IMR-90 (cell line): ENCODE measurements at regions not wholly inside any gene's neighbourhood (a gene's known extent, or its start where the extent isn't known, plus 50 kb on each side); places are given as distances from the start of the nearest gene placed in this dataset.

Source experiments
- ATAC-seq: fragments of 200-7000 bp; cut with Tn5 transposase; 2 replicates; pipeline ENCODE4 v1.9.1; 2020; ENCODE audit warnings: low read depth, mild to moderate bottlenecking, moderate library complexity
- BruUV-seq: library from RNA; stranded (reverse); fragments of 400-500 nt; replicated peaks from 2 replicates; lab custom pipeline; 2021; lab: Mats Ljungman, UMichigan
- CTCF ChIA-PET: fragments of 300-600 bp; formaldehyde crosslinking; extraction: SDS; loops from one replicate; lab custom pipeline; 2021; ENCODE audit warnings: antibody characterized with exemption; lab: Yijun Ruan, JAX
- POLR2A ChIA-PET: fragments of 300-600 bp; sonication (Branson Sonifier 250); formaldehyde crosslinking; loops from one replicate; lab custom pipeline; 2022; ENCODE audit warnings: antibody characterized with exemption; ENCODE audit not compliant: unreplicated experiment; lab: Charles Lee
- DNase-seq: peaks from one replicate; pipeline ENCODE4 v3.0.0; 2013
- H2AFZ ChIP-seq: replicated peaks from 2 replicates; pipeline ENCODE3; 2013; ENCODE audit warnings: low read length, mild to moderate bottlenecking; ENCODE audit not compliant: poor library complexity
- H2AK5ac ChIP-seq: 2 replicates; pipeline ENCODE4 v1.6.1; 2013; ENCODE audit warnings: low read depth, low read length, inconsistent platforms
- H2AK9ac ChIP-seq: replicated peaks from 2 replicates; pipeline ENCODE3; 2013; ENCODE audit warnings: mild to moderate bottlenecking, low read depth, low read length, moderate library complexity; ENCODE audit not compliant: poor library complexity
- H2BK120ac ChIP-seq: 2 replicates; pipeline ENCODE4 v1.6.1; 2013; ENCODE audit warnings: low read depth, low read length, inconsistent platforms
- H2BK15ac ChIP-seq: 3 replicates; pipeline ENCODE4 v1.6.1; 2013; ENCODE audit warnings: low read depth, low read length, inconsistent platforms
- H2BK20ac ChIP-seq: 2 replicates; pipeline ENCODE4 v1.6.1; 2013; ENCODE audit warnings: low read depth, mild to moderate bottlenecking, inconsistent platforms, low read length, moderate library complexity
- H2BK5ac ChIP-seq: 2 replicates; pipeline ENCODE4 v1.6.1; 2013; ENCODE audit warnings: mild to moderate bottlenecking, low read depth, low read length, inconsistent platforms; ENCODE audit not compliant: poor library complexity, severe bottlenecking
- H3K14ac ChIP-seq: replicated peaks from 2 replicates; pipeline ENCODE4 v1.6.1; 2013; ENCODE audit warnings: low read depth, low read length, inconsistent platforms
- H3K18ac ChIP-seq: 2 replicates; pipeline ENCODE4 v1.6.1; 2013; ENCODE audit warnings: low read depth, low read length, control low read depth
- H3K23ac ChIP-seq: 2 replicates; pipeline ENCODE4 v1.6.1; 2013; ENCODE audit warnings: low read depth, low read length, inconsistent platforms
- H3K27ac ChIP-seq: 2 replicates; pipeline ENCODE4 v1.5.1; 2013; ENCODE audit warnings: mild to moderate bottlenecking, control low read depth, low read length; ENCODE audit not compliant: insufficient read depth
- H3K27me3 ChIP-seq: 2 replicates; pipeline ENCODE4 v1.6.1; 2013; ENCODE audit warnings: low read length; ENCODE audit not compliant: control insufficient read depth, insufficient read depth
- H3K36me3 ChIP-seq: 2 replicates; pipeline ENCODE4 v1.6.1; 2013; ENCODE audit warnings: low read length, mixed read lengths; ENCODE audit not compliant: control insufficient read depth, insufficient read depth
- H3K4ac ChIP-seq: 2 replicates; pipeline ENCODE4 v1.6.1; 2013; ENCODE audit warnings: low read depth, low read length, inconsistent platforms
- H3K4me1 ChIP-seq: 2 replicates; pipeline ENCODE4 v1.6.1; 2013; ENCODE audit warnings: low read length, mixed read lengths; ENCODE audit not compliant: control insufficient read depth, insufficient read depth
- H3K4me2 ChIP-seq: 2 replicates; pipeline ENCODE4 v1.6.1; 2013; ENCODE audit warnings: low read depth, mild to moderate bottlenecking, control low read depth, low read length, moderate library complexity
- H3K4me3 ChIP-seq: 2 replicates; pipeline ENCODE4 v1.5.1; 2013; ENCODE audit warnings: low read depth, mild to moderate bottlenecking, control low read depth, low read length, moderate library complexity; ENCODE audit not compliant: insufficient read depth
- H3K56ac ChIP-seq: 2 replicates; pipeline ENCODE4 v1.6.1; 2013; ENCODE audit warnings: low read length, inconsistent platforms; ENCODE audit not compliant: insufficient read depth; ENCODE audit errors: extremely low read depth
- H3K79me1 ChIP-seq, 2 experiments: 2 replicates each; pipeline ENCODE4 v1.6.1; 2013; ENCODE audit warnings: low read length in 2 of 2, inconsistent platforms in 1 of 2, low read depth in 1 of 2
- H3K9ac ChIP-seq: 2 replicates; pipeline ENCODE4 v1.6.1; 2013; ENCODE audit warnings: low read depth, low read length, control low read depth
- H3K9me1 ChIP-seq: 2 replicates; pipeline ENCODE4 v1.6.1; 2013; ENCODE audit warnings: low read length, inconsistent platforms; ENCODE audit not compliant: insufficient read depth
- H3K9me3 ChIP-seq: 2 replicates; pipeline ENCODE4 v1.6.1; 2013; ENCODE audit warnings: low read length; ENCODE audit not compliant: control insufficient read depth, insufficient read depth
- H4K20me1 ChIP-seq: 2 replicates; pipeline ENCODE4 v1.6.1; 2013; ENCODE audit warnings: low read length, inconsistent platforms; ENCODE audit not compliant: insufficient read depth
- H4K5ac ChIP-seq: 2 replicates; pipeline ENCODE4 v1.6.1; 2013; ENCODE audit warnings: mild to moderate bottlenecking, low read depth, low read length, control low read depth
- H4K8ac ChIP-seq, 2 experiments: 2 replicates each; pipeline ENCODE4 v1.6.1; 2013; ENCODE audit warnings: low read depth in 2 of 2, low read length in 2 of 2, control low read depth in 1 of 2, inconsistent platforms in 1 of 2
- H4K91ac ChIP-seq: 2 replicates; pipeline ENCODE4 v1.6.1; 2013; ENCODE audit warnings: low read depth, low read length, inconsistent platforms; ENCODE audit not compliant: insufficient read depth
- CEBPB ChIP-seq: IDR thresholded peaks from 2 replicates; pipeline ENCODE4 v1.6.1; 2012; ENCODE audit warnings: low read depth, low read length, improper control_type of control experiment
- CHD1 ChIP-seq: IDR thresholded peaks from 2 replicates; pipeline ENCODE4 v1.6.1; 2012; ENCODE audit warnings: low read depth, low read length, improper control_type of control experiment
- CTCF ChIP-seq: conservative IDR thresholded peaks from 2 replicates; pipeline ENCODE4 v1.5.1; 2012; ENCODE audit warnings: mild to moderate bottlenecking, low read depth, low read length, improper control_type of control experiment
- FOS ChIP-seq: fragments of 150-350 bp; IDR thresholded peaks from 2 replicates; pipeline ENCODE4 v1.6.1; 2016; ENCODE audit warnings: low read depth, low read length
- MAFK ChIP-seq: IDR thresholded peaks from 2 replicates; pipeline ENCODE4 v1.6.1; 2012; ENCODE audit warnings: low read depth, low read length, improper control_type of control experiment
- MAZ ChIP-seq: IDR thresholded peaks from 2 replicates; pipeline ENCODE4 v1.6.1; 2012; ENCODE audit warnings: low read depth, mild to moderate bottlenecking, low read length, improper control_type of control experiment, moderate library complexity, borderline replicate concordance
- MXI1 ChIP-seq: IDR thresholded peaks from 2 replicates; pipeline ENCODE4 v1.6.1; 2012; ENCODE audit warnings: low read depth, mild to moderate bottlenecking, low read length, moderate library complexity, borderline replicate concordance
- NFE2L2 ChIP-seq: fragments of 150-350 bp; IDR thresholded peaks from 2 replicates; pipeline ENCODE4 v1.6.1; 2016; ENCODE audit warnings: low read depth, mild to moderate bottlenecking, low read length
- POLR2A ChIP-seq: IDR thresholded peaks from 2 replicates; pipeline ENCODE4 v1.6.1; 2012; ENCODE audit warnings: mild to moderate bottlenecking, low read depth, low read length
- RAD21 ChIP-seq: IDR thresholded peaks from 2 replicates; pipeline ENCODE4 v1.6.1; 2012; ENCODE audit warnings: low read length, improper control_type of control experiment
- RCOR1 ChIP-seq: IDR thresholded peaks from 2 replicates; pipeline ENCODE4 v1.6.1; 2012; ENCODE audit warnings: mild to moderate bottlenecking, low read length, improper control_type of control experiment; ENCODE audit not compliant: insufficient replicate concordance
- RFX5 ChIP-seq: IDR thresholded peaks from 2 replicates; pipeline ENCODE4 v1.8.0; 2012; ENCODE audit warnings: low read depth, mild to moderate bottlenecking, low read length, moderate library complexity
- SMC3 ChIP-seq: fragments of 150-350 bp; IDR thresholded peaks from 2 replicates; pipeline ENCODE4 v1.6.1; 2016; ENCODE audit warnings: low read depth, mild to moderate bottlenecking, antibody characterized with exemption, low read length, moderate library complexity
- WGBS, 2 experiments: methylation state at CpG; one replicate each; pipeline versions ENCODE4 v1.1.5 to v1.1.7; 2013; ENCODE audit warnings: missing lambda C conversion rate in 2 of 2; ENCODE audit not compliant: insufficient read length in 1 of 2; ENCODE audit errors: extremely low coverage in 2 of 2; 5-methylcytosine and 5-hydroxymethylcytosine counted together
- dilution Hi-C: fragments of 300-500 bp; cut with HindIII; formaldehyde crosslinking; loops from one replicate; pipeline ENCODE4 v1.14.3; 2018; ENCODE audit warnings: low sequenced_read_pairs; ENCODE audit not compliant: unreplicated experiment
- in situ Hi-C: fragments of 300-500 bp; cut with MboI; formaldehyde crosslinking; loops from 3 replicates; pipeline ENCODE4 v1.14.3; 2019; ENCODE audit warnings: low sequenced_read_pairs, inconsistent platforms, mixed read lengths
- intact Hi-C: fragments of 100-400 bp; cut with micrococcal nuclease; formaldehyde crosslinking; loops from 2 replicates; pipeline ENCODE4 v1.10.0; 2022
- TF ChIP-seq, protein P1 (sequence below): fragments of 150-350 bp; IDR thresholded peaks from 2 replicates; pipeline ENCODE4 v1.6.1; 2016; ENCODE audit warnings: low read depth, mild to moderate bottlenecking, low read length, moderate library complexity, borderline replicate concordance
- TF ChIP-seq, protein P2 (sequence below): fragments of 150-350 bp; IDR thresholded peaks from 2 replicates; pipeline ENCODE4 v1.6.1; 2017; ENCODE audit warnings: mild to moderate bottlenecking, antibody characterized with exemption, low read length, low read depth

DNA sequence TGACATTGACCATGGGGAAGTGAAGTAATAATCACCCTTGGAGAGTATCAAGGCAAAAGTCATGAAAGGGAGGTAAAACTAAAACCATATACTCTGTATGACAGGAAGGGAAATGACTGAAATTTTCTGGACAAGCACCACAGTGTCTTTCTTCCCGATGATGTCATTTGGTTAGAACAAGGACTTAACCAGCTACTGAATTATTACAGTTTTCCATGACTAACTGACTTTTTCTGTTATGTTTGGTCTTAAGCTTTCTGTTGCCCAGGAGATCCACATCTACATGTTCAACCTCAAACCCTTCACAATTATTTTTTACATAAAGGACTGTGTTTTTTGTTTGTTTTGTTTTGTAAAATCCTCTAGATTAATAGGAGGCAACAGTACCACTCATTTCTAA is 191.9 kb upstream of the IL12A start:
- Histone ChIP-seq H3K36me3 (no peaks in the 10 kb centered on the region; the same call in 1 of the 2 replicates), H3K4me3 (no peak overlapping the region), H3K56ac (no peak overlapping the region), H4K91ac (no peak overlapping the region), H2BK15ac (no peak overlapping the region), H3K9me1 (peaks cover 17% of the 10 kb centered on the region), H4K20me1 (peaks cover 33% of the 10 kb centered on the region), H3K4me1 (peaks cover 22% of the 10 kb centered on the region), H3K23ac (no peak overlapping the region), H4K8ac (no peak overlapping the region), H2AK9ac (no peak overlapping the region), H3K9me3 (peaks cover 3% of the 10 kb centered on the region; the same call in 1 of the 2 replicates), H3K18ac (no peak overlapping the region), H3K27ac (no peak overlapping the region), H2AFZ (no peak overlapping the region), H2BK20ac (no peak overlapping the region), H3K4ac (no peak overlapping the region), H3K79me1 (peaks cover 41 to 78% of the 10 kb centered on the region in 2 experiments), H3K14ac (no peak overlapping the region), H2AK5ac (no peak overlapping the region), H2BK120ac (no peak overlapping the region), H3K9ac (no peak overlapping the region), H3K27me3 (no peaks in the 10 kb centered on the region), H4K5ac (no peak overlapping the region), H2BK5ac (peak overlapping the region; percentile 7), H3K4me2 (no peak overlapping the region)
- POLR2A ChIA-PET: no interaction called here
- in situ Hi-C loops (no loop called here), dilution Hi-C loops (no loop called here), intact Hi-C loops (no loop called here)
- no TSS peak for BruUV-seq
- ATAC-seq: peak; percentile 35
- CTCF ChIA-PET: no interaction called here
- WGBS, 2 experiments: no CpG with 5 or more reads among the region's 1 CpG
- no peak for TF ChIP-seq SMC3
- no peak for TF ChIP-seq POLR2A
- TF ChIP-seq RAD21: no peak
- TF ChIP-seq CEBPB: no peak
- TF ChIP-seq CHD1: no peak
- peak; percentile 60 for TF ChIP-seq NFE2L2
- TF ChIP-seq, protein P1, sequence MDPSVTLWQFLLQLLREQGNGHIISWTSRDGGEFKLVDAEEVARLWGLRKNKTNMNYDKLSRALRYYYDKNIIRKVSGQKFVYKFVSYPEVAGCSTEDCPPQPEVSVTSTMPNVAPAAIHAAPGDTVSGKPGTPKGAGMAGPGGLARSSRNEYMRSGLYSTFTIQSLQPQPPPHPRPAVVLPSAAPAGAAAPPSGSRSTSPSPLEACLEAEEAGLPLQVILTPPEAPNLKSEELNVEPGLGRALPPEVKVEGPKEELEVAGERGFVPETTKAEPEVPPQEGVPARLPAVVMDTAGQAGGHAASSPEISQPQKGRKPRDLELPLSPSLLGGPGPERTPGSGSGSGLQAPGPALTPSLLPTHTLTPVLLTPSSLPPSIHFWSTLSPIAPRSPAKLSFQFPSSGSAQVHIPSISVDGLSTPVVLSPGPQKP: no peak
- TF ChIP-seq RFX5: no peak
- no peak for TF ChIP-seq MXI1
- no peak for TF ChIP-seq MAFK
- TF ChIP-seq RCOR1: no peak
- TF ChIP-seq CTCF: no peak
- 0 out of 2 replicates have a peak, but pooled peaks have one; percentile 17 for TF ChIP-seq FOS
- TF ChIP-seq MAZ: no peak
- TF ChIP-seq, protein P2, sequence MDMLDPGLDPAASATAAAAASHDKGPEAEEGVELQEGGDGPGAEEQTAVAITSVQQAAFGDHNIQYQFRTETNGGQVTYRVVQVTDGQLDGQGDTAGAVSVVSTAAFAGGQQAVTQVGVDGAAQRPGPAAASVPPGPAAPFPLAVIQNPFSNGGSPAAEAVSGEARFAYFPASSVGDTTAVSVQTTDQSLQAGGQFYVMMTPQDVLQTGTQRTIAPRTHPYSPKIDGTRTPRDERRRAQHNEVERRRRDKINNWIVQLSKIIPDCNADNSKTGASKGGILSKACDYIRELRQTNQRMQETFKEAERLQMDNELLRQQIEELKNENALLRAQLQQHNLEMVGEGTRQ: no peak
- DNase-seq: peak; percentile 90
